ENCODE measurements at regions not wholly inside any gene's neighbourhood (a gene's known extent, or its start where the extent isn't known, plus 50 kb on each side); places are given as distances from the start of the nearest gene placed in this dataset.

- DNase-seq, result no peak
Measured at GRCh38 chr1:83114136-83114834, 884.6 kb downstream of the TTLL7 start.

GRCh38 chr1:83113652-83114051 is 885.3 kb downstream of the TTLL7 start:
- DNase-seq, result no peak

- DNase-seq, result no peak
Measured at GRCh38 chr1:83112248-83112885, 886.6 kb downstream of the TTLL7 start.

- no peak for DNase-seq
Measured at GRCh38 chr1:83110156-83110555, 888.8 kb downstream of the TTLL7 start.

- DNase-seq, result no peak
Measured at GRCh38 chr1:83109692-83110091, 889.2 kb downstream of the TTLL7 start.

- no peak for DNase-seq
Measured at GRCh38 chr1:83104558-83104957, 894.4 kb downstream of the TTLL7 start.

GRCh38 chr1:83103341-83103740 is 895.6 kb downstream of the TTLL7 start:
- no peak for DNase-seq

- no peak for DNase-seq
Measured at GRCh38 chr1:83102630-83103071, 896.3 kb downstream of the TTLL7 start.

- DNase-seq, result no peak
Measured at GRCh38 chr1:83101406-83101805, 897.5 kb downstream of the TTLL7 start.

GRCh38 chr1:83100133-83100532 is 898.8 kb downstream of the TTLL7 start:
- DNase-seq, result no peak

GRCh38 chr1:83098791-83099190 is 900.1 kb downstream of the TTLL7 start:
- DNase-seq, result no peak

- no peak for DNase-seq
Measured at GRCh38 chr1:83098131-83098530, 900.8 kb downstream of the TTLL7 start.

GRCh38 chr1:83097715-83098114 is 901.2 kb downstream of the TTLL7 start:
- no peak for DNase-seq

GRCh38 chr1:83095570-83095969 is 903.4 kb downstream of the TTLL7 start:
- no peak for DNase-seq

GRCh38 chr1:83090195-83090594 is 908.7 kb downstream of the TTLL7 start:
- no peak for DNase-seq

GRCh38 chr1:83087851-83088250 is 911.1 kb downstream of the TTLL7 start:
- no peak for DNase-seq

GRCh38 chr1:83086986-83087512 is 911.9 kb downstream of the TTLL7 start:
- no peak for DNase-seq

GRCh38 chr1:83086346-83086745 is 912.6 kb downstream of the TTLL7 start:
- DNase-seq, result no peak

GRCh38 chr1:83083589-83084224 is 915.2 kb downstream of the TTLL7 start:
- no peak for DNase-seq

GRCh38 chr1:83077411-83077810 is 921.5 kb downstream of the TTLL7 start:
- DNase-seq, result no peak

GRCh38 chr1:83075107-83075506 is 923.8 kb downstream of the TTLL7 start:
- DNase-seq, result no peak

- DNase-seq, result no peak
Measured at GRCh38 chr1:83067954-83068353, 931.0 kb downstream of the TTLL7 start.

GRCh38 chr1:83065952-83066727 is 932.8 kb downstream of the TTLL7 start:
- no peak for DNase-seq
